Erythroblast (primary cell): ENCODE measurements at regions not wholly inside any gene's neighbourhood (a gene's known extent, or its start where the extent isn't known, plus 50 kb on each side); places are given as distances from the start of the nearest gene placed in this dataset.

Source experiments
- GATA1 ChIP-seq: IDR thresholded peaks from 2 replicates; pipeline ENCODE4 v1.6.1; 2011; ENCODE audit warnings: low read depth, mild to moderate bottlenecking, control low read depth, low read length, moderate library complexity
- POLR2A ChIP-seq: IDR thresholded peaks from 2 replicates; pipeline ENCODE4 v1.6.1; 2011; ENCODE audit warnings: mild to moderate bottlenecking, low read length

DNA sequence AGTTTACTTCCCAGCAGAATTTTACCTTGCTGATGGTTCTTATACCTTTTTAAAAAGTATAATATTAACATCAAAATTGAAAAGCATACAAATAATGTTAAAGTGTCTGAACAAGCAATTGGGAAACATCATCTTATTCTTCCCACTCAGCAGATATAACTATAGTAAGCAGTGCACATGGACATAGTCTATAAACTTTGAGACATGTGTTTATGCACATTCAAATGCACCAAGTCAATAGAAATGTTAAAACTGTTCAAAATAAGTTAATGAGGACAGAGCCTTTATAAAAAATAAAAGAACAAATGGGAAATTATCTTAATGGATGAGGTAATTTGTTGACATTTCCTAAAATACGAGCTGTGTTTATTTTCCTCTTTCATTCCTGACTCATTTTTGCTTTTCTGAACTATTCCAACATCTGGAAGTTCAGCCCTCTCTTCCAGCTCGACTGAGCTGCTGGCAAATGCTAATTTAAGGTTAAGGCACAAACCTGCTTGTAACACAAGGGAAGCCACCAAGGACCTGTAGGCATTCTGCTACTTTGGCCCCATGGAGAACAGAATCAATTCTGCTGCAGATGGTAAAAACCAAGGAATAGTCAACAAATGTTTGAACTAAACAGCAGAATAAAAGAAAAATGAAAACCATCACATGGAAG is 110.3 kb upstream of the MAP3K4 start:
- TF ChIP-seq POLR2A (no peak), GATA1 (no peak)
